ENCODE measurements at regions not wholly inside any gene's neighbourhood (a gene's known extent, or its start where the extent isn't known, plus 50 kb on each side); places are given as distances from the start of the nearest gene placed in this dataset.

DNA sequence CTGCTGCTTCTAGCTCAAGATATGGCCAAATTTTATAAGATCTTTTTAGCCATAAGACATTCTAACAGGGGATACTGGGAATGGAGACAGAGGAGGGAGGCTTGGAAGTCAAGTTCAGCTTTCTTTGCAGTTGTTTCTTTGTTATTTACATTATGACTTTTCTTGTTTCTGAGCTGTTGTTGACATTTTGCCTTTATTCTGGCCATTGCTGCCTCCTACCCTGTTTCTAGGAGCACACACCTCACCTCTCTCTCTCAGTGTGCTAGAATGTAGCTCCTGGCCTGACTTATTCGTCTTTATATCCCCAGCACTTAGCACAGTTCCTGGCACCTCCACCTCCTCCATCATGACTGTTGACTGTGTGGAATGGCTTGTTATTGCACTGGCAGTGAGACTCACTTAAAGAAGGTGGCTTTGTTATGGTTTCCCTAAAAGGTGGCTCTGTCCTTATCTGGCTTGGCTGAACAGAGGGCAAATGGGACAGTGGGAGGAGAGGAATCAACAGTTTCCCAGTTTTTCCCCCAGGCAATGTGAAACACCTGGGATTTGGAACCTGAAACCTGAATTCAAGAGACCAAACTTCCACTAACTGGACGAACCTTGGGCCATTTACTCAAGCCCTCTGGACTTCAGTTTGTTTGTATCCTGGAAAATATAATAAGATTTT, 76.1 kb upstream of the PPP2R5A start:
- TF ChIP-seq MIER1 (IDR thresholded peaks at IDR 0.05; ENCODE audit: low read depth) (no peak), POLR2A (conservative IDR thresholded peaks at IDR 0.05) (no peak), HMGN3 (IDR thresholded peaks at IDR 0.05; ENCODE audit: borderline replicate concordance, extremely low read depth, insufficient read length, low read depth, low read length) (no peak), TAF1 (IDR thresholded peaks at IDR 0.05; ENCODE audit: control insufficient read depth, extremely low read depth, insufficient read depth, low read length, severe bottlenecking) (no peak), ESRRA (IDR thresholded peaks at IDR 0.05; ENCODE audit: borderline replicate concordance, low read depth) (no peak), CBFB (CRISPR knock-in tag; IDR thresholded peaks at IDR 0.05) (no peak), SIN3A (IDR thresholded peaks at IDR 0.05; ENCODE audit: borderline replicate concordance in 2 of 2, control insufficient read depth in 1 of 2, low read depth in 2 of 2, low read length in 2 of 2) (no peak), KDM1A (IDR thresholded peaks at IDR 0.05) (no peak), NBN (IDR thresholded peaks at IDR 0.05; ENCODE audit: low read depth) (no peak)
- TF ChIP-seq, protein P1, sequence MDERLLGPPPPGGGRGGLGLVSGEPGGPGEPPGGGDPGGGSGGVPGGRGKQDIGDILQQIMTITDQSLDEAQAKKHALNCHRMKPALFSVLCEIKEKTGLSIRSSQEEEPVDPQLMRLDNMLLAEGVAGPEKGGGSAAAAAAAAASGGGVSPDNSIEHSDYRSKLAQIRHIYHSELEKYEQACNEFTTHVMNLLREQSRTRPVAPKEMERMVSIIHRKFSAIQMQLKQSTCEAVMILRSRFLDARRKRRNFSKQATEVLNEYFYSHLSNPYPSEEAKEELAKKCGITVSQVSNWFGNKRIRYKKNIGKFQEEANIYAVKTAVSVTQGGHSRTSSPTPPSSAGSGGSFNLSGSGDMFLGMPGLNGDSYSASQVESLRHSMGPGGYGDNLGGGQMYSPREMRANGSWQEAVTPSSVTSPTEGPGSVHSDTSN (CRISPR knock-in tag; IDR thresholded peaks at IDR 0.05; ENCODE audit: low read depth), result no peak
- TF ChIP-seq, protein P1 (tag; conservative IDR thresholded peaks at IDR 0.05; ENCODE audit: low read depth), result no peak
- TF ChIP-seq, protein P2, sequence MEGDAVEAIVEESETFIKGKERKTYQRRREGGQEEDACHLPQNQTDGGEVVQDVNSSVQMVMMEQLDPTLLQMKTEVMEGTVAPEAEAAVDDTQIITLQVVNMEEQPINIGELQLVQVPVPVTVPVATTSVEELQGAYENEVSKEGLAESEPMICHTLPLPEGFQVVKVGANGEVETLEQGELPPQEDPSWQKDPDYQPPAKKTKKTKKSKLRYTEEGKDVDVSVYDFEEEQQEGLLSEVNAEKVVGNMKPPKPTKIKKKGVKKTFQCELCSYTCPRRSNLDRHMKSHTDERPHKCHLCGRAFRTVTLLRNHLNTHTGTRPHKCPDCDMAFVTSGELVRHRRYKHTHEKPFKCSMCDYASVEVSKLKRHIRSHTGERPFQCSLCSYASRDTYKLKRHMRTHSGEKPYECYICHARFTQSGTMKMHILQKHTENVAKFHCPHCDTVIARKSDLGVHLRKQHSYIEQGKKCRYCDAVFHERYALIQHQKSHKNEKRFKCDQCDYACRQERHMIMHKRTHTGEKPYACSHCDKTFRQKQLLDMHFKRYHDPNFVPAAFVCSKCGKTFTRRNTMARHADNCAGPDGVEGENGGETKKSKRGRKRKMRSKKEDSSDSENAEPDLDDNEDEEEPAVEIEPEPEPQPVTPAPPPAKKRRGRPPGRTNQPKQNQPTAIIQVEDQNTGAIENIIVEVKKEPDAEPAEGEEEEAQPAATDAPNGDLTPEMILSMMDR (IDR thresholded peaks at IDR 0.05 in 2 of 3, conservative IDR thresholded peaks at IDR 0.05 in 1 of 3; ENCODE audit: insufficient read depth in 2 of 3, low read depth in 1 of 3, low read length in 3 of 3), result no peak
- TF ChIP-seq, protein P3, sequence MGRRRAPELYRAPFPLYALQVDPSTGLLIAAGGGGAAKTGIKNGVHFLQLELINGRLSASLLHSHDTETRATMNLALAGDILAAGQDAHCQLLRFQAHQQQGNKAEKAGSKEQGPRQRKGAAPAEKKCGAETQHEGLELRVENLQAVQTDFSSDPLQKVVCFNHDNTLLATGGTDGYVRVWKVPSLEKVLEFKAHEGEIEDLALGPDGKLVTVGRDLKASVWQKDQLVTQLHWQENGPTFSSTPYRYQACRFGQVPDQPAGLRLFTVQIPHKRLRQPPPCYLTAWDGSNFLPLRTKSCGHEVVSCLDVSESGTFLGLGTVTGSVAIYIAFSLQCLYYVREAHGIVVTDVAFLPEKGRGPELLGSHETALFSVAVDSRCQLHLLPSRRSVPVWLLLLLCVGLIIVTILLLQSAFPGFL (CRISPR knock-in tag; IDR thresholded peaks at IDR 0.05), result no peak
